OCI-LY1 (cell line): ENCODE measurements at regions not wholly inside any gene's neighbourhood (a gene's known extent, or its start where the extent isn't known, plus 50 kb on each side); places are given as distances from the start of the nearest gene placed in this dataset.

Experiments
- CTCF ChIP-seq: fragments of 200-600 bp; sonication (generic), shearing (Covaris generic); IDR thresholded peaks from 2 replicates; pipeline ENCODE4 v1.5.1; 2017; ENCODE audit warnings: mild to moderate bottlenecking, antibody characterized with exemption, low read length, moderate library complexity, mixed read lengths
- EZH2 ChIP-seq: fragments of 200-600 bp; sonication (generic), shearing (Covaris generic); IDR thresholded peaks from 2 replicates; pipeline ENCODE4 v1.8.0; 2017; ENCODE audit warnings: borderline replicate concordance, mixed run types, mild to moderate bottlenecking, antibody characterized with exemption, low read length, moderate library complexity, mixed read lengths

- TF ChIP-seq CTCF (no peak), EZH2 (no peak)
Observed at GRCh38 chr4:18754180-18754579, 732.6 kb upstream of the LCORL start.
